Loucy (cell line): ENCODE measurements at regions not wholly inside any gene's neighbourhood (a gene's known extent, or its start where the extent isn't known, plus 50 kb on each side); places are given as distances from the start of the nearest gene placed in this dataset.

Source experiments
- EZH2phosphoT487 ChIP-seq: fragments of 200-600 bp; IDR thresholded peaks from 2 replicates; pipeline ENCODE4 v1.6.1; 2018; ENCODE audit warnings: antibody characterized with exemption, mild to moderate bottlenecking, moderate library complexity, borderline replicate concordance
- TF ChIP-seq, protein P1 (sequence below): fragments of 200-600 bp; sonication (generic); conservative IDR thresholded peaks from 2 replicates; pipeline ENCODE4 v1.5.1; 2014; ENCODE audit warnings: mild to moderate bottlenecking, antibody characterized with exemption, low read length

DNA sequence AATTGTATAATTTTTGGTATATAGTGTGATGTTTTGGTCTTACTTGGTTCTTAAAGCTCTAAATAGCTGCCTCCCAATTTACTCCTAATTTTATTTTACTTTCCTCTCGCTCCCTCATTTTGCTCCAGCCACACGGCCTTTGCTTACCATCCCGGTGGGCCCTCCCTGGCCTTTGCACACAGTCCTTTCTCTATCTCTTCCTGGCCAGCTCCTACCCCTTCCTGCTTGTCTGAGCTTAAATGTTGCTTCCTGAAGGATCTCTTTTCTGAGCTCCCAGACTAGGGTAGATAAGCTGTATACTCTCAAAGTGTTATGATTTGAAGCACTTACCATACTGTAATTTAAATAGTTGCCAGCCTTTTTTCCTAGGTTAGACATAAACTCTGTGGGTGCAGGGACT is 121.7 kb downstream of the UTRN start:
- TF ChIP-seq, protein P1, sequence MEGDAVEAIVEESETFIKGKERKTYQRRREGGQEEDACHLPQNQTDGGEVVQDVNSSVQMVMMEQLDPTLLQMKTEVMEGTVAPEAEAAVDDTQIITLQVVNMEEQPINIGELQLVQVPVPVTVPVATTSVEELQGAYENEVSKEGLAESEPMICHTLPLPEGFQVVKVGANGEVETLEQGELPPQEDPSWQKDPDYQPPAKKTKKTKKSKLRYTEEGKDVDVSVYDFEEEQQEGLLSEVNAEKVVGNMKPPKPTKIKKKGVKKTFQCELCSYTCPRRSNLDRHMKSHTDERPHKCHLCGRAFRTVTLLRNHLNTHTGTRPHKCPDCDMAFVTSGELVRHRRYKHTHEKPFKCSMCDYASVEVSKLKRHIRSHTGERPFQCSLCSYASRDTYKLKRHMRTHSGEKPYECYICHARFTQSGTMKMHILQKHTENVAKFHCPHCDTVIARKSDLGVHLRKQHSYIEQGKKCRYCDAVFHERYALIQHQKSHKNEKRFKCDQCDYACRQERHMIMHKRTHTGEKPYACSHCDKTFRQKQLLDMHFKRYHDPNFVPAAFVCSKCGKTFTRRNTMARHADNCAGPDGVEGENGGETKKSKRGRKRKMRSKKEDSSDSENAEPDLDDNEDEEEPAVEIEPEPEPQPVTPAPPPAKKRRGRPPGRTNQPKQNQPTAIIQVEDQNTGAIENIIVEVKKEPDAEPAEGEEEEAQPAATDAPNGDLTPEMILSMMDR, result no peak
- TF ChIP-seq EZH2phosphoT487, result no peak
